ENCODE measurements at regions not wholly inside any gene's neighbourhood (a gene's known extent, or its start where the extent isn't known, plus 50 kb on each side); places are given as distances from the start of the nearest gene placed in this dataset.

DNA sequence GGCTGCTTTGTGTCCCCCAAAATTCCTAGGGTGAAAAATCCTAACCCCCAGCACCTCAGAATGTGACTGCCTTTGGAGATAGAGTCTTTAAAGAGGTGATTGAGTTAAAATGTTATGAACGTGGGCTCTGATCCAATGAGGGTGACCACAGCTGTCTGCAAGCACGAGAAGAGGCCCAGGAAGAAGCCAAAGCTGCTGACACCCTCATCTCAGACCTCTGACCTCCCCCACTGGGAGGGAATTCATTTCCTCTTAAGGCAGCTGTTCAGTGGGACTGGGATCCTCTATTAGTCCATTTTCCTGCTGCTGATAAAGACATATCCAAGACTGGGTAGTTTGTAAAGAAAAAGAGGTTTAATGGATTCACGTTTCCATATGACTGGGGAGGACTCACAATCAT, 544.4 kb downstream of the DCDC2C start:
- TF ChIP-seq CTCF (IDR thresholded peaks at IDR 0.05) (no peak), POLR2A (IDR thresholded peaks at IDR 0.05) (no peak)

All from lower leg skin (tissue), 3 donors.